GM21786 (cell line): ENCODE measurements at regions not wholly inside any gene's neighbourhood (a gene's known extent, or its start where the extent isn't known, plus 50 kb on each side); places are given as distances from the start of the nearest gene placed in this dataset.
"Not testable (repeated sequence)": the region's sequence is repeated elsewhere in the genome, so short reads cannot be mapped to it uniquely, and the experiment has no call there.

Source experiments
- ATAC-seq: cut with Tn5 transposase; IDR thresholded peaks from one replicate; pipeline ENCODE4 v1.9.1; 2021; ENCODE audit not compliant: unreplicated experiment

- ATAC-seq: no peak
These were observed 238.0 kb upstream of the DDI1 start for GRCh38 chr11:103798446-103798845.

GRCh38 chr11:103800406-103801114 lies 235.9 kb upstream of the DDI1 start:
- no peak for ATAC-seq

GRCh38 chr11:103803062-103803461 lies 233.4 kb upstream of the DDI1 start:
- ATAC-seq: no peak

GRCh38 chr11:103805688-103806009 lies 230.8 kb upstream of the DDI1 start:
- ATAC-seq: no peak

DNA sequence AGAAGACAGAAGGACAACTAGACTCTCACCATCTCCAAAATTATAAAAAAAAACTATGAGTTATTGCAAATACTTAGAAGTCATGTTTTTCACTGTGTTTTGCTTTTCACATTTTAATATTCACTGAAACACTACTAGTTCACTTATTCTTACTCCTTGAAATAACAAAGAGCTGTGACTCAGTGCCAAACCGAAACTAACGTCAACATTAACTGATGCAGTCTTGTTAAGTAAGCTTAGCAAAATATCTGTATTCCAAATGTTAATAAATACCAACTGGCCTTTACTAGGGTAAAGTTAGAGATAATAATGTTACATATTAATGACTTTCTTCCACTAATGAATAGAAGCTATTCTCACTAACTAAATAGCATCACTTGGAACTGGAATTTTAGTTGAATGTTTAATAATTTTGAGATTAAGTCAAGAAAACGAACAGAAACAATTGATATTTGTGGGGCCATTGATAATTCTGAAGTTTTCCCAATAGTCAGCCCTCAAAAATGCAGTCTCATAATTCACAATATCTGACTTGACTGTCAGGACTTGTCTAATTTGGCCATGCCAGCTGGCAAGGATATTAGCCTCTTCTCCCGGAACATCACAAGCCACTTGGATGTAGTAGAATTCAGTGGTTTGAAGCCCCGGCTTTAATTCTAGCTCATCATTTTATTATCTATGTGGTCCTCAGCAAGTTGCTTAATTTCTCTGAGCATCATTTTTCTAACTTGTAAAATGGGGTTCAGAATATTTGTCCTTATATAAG lies 230.1 kb upstream of the DDI1 start:
- ATAC-seq: peak; percentile 39

DNA sequence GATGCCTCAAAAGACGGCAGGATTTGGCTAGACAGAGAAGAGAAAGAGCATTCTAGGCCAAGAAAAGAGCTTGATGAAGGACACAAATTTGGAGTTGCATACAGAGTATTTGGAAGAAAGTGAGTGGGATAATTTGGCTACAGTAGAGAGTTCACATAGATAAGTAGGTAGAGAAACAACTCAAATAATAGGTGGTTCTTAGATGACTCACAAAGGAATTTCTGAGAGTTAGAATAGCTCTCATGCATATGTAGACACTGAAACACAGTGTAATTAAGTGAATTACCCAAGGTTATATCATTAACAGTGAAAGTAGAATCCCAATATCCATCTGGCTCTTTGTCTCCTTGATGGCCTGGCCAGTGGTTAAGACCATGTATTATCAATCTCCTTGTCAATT lies 228.6 kb upstream of the DDI1 start:
- no peak for ATAC-seq

GRCh38 chr11:103808252-103808651 lies 228.2 kb upstream of the DDI1 start:
- ATAC-seq: no peak

- ATAC-seq: no peak
These were observed 224.5 kb upstream of the DDI1 start for GRCh38 chr11:103811870-103812455.

DNA sequence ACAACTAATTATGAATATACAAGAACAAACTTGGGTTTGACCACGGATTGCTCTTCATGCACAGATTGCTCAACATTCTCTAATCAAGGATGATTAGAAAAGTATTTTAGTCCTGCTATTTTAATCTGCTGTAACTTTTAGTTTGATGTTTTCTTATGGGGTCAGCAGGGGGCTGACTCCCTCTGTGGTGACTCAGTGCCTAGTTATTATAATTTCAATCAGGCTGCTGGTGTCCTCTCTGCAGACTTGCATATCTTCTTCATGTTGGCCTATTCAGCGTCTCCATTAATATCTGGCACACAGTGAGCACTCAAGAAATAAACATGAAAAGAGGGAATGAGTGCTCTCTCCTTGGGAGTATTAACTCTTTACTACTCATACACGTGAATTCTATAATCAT lies 223.8 kb upstream of the DDI1 start:
- ATAC-seq: no peak

DNA sequence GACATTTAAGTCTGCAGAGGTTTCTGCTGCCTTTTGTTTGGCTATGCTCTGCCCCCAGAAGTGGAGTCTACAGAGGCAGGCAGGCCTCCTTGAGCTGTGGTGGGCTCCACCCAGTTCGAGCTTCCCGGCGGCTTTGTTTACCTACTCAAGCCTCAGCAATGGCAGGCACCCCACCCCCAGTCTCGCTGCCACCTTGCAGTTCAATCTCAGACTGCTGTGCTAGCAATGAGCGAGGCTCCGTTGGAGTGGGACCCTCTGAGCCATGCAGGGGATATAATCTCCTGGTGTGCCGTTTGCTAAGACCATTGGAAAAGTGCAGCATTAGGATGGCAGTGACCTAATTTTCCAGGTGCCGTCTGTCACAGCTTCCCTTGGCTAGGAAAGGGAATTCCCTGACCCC lies 216.1 kb upstream of the DDI1 start:
- ATAC-seq: not testable (repeated sequence)

GRCh38 chr11:103824116-103824515 lies 212.3 kb upstream of the DDI1 start:
- no peak for ATAC-seq

DNA sequence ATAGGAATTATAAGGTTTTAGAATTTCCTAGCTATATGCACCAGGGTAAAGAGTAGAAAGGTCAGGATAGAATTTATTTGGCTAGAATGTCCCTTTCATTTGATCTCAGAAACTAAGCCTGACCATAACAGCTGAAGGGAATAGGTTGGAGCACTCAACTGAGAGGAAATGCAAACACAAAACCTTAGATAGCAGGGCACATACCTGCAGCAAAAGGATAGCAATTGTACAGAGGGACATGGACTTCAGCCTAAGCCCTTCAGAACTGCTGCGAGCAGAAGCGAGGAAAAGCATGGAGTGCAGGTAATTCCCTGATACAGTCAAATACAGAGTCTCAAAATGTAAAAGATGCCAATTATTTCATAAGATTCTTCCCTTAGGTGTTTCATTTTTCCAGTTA lies 211.0 kb upstream of the DDI1 start:
- no peak for ATAC-seq

GRCh38 chr11:103826856-103827255 lies 209.6 kb upstream of the DDI1 start:
- no peak for ATAC-seq

GRCh38 chr11:103829596-103829995 lies 206.8 kb upstream of the DDI1 start:
- no peak for ATAC-seq

DNA sequence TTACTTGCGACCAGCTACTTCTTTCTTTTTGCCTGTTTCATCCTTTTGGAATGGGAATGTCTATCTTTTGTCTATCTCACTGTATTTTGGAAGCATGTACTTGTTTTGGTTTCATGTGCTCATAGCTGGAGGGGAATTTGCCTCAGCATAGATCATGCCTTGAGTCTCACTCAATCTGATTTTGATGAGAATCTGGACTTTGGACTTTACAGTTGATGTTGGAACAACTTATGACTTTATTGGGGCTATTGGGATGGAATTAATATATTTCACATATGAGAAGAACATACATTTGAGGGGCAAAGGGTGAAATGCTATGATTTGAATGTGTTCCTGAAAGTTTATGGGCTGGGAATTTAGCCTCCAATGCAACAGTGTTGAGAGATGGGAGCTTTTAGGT lies 206.2 kb upstream of the DDI1 start:
- ATAC-seq: no peak

GRCh38 chr11:103832762-103833161 lies 203.7 kb upstream of the DDI1 start:
- ATAC-seq: no peak

DNA sequence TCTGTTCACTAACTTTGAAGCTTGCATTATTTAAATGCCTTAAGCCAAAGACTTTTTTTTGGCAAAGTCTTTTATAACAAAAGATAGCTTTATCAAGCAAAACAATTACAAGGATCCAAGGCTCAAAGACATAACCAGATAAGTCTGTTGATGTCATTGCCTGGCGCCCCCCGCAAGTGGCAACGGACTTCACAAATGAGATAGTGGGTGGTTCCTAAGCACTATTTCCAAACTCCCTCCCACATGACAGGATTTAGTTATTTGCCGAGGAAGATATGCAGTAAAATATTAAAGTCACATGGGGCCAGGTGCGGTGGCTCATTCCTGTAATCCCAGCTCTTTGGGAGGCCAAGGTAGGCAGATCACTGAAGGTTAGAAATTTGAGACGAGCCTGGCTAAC lies 194.2 kb upstream of the DDI1 start:
- no peak for ATAC-seq

DNA sequence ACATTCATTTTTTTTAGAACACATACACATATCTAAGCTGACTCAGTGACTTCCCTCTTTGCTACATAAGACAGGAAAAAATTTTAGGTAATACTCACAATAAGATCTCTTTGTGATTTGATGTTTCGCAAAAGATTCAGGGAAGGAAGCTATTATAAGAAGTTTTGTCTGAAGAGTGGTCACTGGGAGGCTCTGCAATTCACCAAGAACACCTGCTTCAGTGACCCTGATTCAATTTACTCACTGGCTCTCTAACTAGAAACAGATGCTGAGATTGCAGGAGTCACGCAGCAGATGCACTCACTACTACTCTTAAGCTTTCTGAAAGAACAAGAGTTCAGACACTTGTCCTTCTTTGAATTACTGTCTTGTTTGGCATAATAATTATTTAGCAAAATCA lies 193.6 kb upstream of the DDI1 start:
- ATAC-seq: no peak

DNA sequence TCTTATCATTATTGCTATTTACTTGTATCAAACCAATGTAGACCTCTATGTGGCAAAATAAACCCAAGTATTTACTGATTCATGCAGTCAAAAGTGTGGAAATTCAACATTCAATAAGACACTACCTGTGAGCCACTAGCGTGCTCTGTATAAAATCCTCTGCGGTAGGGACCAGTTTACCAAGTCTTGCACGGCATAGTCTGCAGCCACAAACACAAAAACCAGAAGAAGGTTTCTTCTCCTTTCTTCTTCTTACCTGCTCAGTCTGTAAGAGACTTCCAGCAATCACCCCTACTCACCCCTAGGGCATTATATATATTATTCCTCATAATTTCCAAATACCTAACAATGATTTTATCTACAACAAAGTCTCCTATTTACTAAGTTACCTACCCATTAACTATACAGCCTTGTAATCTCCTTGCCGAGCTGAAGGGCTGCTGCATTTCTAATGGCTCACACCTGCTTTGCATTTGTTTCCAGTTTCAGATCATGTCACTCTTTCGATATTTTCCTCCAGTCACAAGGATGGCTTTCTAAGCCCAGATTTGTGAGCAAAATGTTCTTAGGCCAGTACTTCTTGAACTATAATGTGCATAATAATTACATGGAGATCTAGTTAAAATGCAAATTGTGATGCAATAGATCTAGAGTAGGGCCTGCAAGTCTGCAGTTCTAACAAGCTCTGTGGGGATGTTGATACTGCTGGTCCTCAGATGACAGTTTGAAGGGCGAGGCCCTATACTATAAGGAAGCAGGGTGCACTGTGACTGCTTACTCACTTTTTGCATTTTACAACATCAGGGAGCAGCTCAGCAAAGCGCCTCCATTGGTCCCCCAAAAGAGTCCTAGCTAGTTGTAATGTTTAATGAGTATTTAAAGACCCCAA lies 191.9 kb upstream of the DDI1 start:
- peak; percentile 97 for ATAC-seq

GRCh38 chr11:103845331-103845730 lies 191.1 kb upstream of the DDI1 start:
- no peak for ATAC-seq

- ATAC-seq: no peak
These were observed 187.8 kb upstream of the DDI1 start for GRCh38 chr11:103848686-103849085.
